HepG2 (cell line): ENCODE measurements at regions not wholly inside any gene's neighbourhood (a gene's known extent, or its start where the extent isn't known, plus 50 kb on each side); places are given as distances from the start of the nearest gene placed in this dataset.

Experiments
- ATAC-seq: fragments of 200-7000 bp; cut with Tn5 transposase; 3 replicates; pipeline ENCODE4 v1.9.1; 2020; ENCODE audit warnings: mild to moderate bottlenecking, moderate library complexity
- BruUV-seq: library from RNA; stranded (reverse); fragments of 400-500 nt; replicated peaks from 2 replicates; lab custom pipeline; 2021; lab: Mats Ljungman, UMichigan
- CTCF ChIA-PET: fragments of 300-600 bp; formaldehyde crosslinking; extraction: SDS; loops from one replicate; lab custom pipeline; 2021; ENCODE audit warnings: low total read pairs, inconsistent platforms, low intra/inter-chr PET ratio; lab: Yijun Ruan, JAX
- POLR2A ChIA-PET: fragments of 350-600 bp; sonication (Branson Sonifier 250); formaldehyde crosslinking; loops from one replicate; lab custom pipeline; 2020; ENCODE audit warnings: antibody characterized with exemption, inconsistent platforms; lab: Yijun Ruan, JAX
- DNase-seq: peaks from one replicate; pipeline ENCODE4 v3.0.0-alpha.2; 2015; ENCODE audit warnings: low spot score
- FAIRE-seq: peaks from 3 replicates; lab custom pipeline; 2011; peaks lifted over from hg19 to GRCh38; lab: Jason Lieb, UNC
- H2AFZ ChIP-seq: one replicate; pipeline ENCODE4 v1.6.1; 2011; ENCODE audit warnings: low read length, inconsistent platforms
- H3K27ac ChIP-seq: fragments of 300-600 bp; 3 replicates; pipeline ENCODE4 v1.8.0; 2011; ENCODE audit warnings: mixed run types, mild to moderate bottlenecking, mixed read lengths, low read length, inconsistent platforms; ENCODE audit not compliant: insufficient read depth; ENCODE audit errors: extremely low read length
- H3K27me3 ChIP-seq, 2 experiments: fragments of 200-600 bp in 1 of 2; 2 replicates in 1 of 2; 3 replicates in 1 of 2; pipeline versions ENCODE4 v1.6.0 to v1.8.0; 2011; ENCODE audit warnings: low read length in 2 of 2, mild to moderate bottlenecking in 2 of 2, moderate library complexity in 2 of 2, inconsistent platforms in 1 of 2; ENCODE audit not compliant: insufficient read depth in 2 of 2, control insufficient read depth in 1 of 2
- H3K36me3 ChIP-seq, 2 experiments: fragments of 200-600 bp in 1 of 2; replicated peaks in 1 of 2; 2 replicates in 1 of 2; 3 replicates in 1 of 2; pipeline versions ENCODE4 v1.5.1 to v1.8.0; 2011; ENCODE audit warnings: low read length in 2 of 2, inconsistent platforms in 1 of 2; ENCODE audit not compliant: insufficient read depth in 2 of 2, control insufficient read depth in 1 of 2
- H3K4me1 ChIP-seq: 2 replicates; pipeline ENCODE4 v1.5.1; 2012; ENCODE audit warnings: low read length, inconsistent platforms; ENCODE audit not compliant: insufficient read depth
- H3K4me2 ChIP-seq: 2 replicates; pipeline ENCODE4 v1.6.0; 2011; ENCODE audit warnings: low read depth, low read length, inconsistent platforms
- H3K4me3 ChIP-seq, 3 experiments: fragments of 200-600 bp in 1 of 3; sonication (generic), shearing (Covaris generic) in 1 of 3; replicated peaks in 1 of 3; 2 replicates each; pipeline ENCODE4 v1.5.1; 2011 to 2016; ENCODE audit warnings: low read length in 3 of 3, inconsistent platforms in 2 of 3, low read depth in 2 of 3, mild to moderate bottlenecking in 2 of 3, control low read depth in 1 of 3, mixed read lengths in 1 of 3; ENCODE audit not compliant: insufficient read depth in 1 of 3
- H3K79me2 ChIP-seq: one replicate; pipeline ENCODE4 v1.6.1; 2011; ENCODE audit warnings: low read length, inconsistent platforms; ENCODE audit not compliant: insufficient read depth
- H3K9ac ChIP-seq: 2 replicates; pipeline ENCODE4 v1.6.0; 2011; ENCODE audit warnings: mild to moderate bottlenecking, low read depth, low read length, inconsistent platforms; ENCODE audit not compliant: insufficient read depth
- H3K9me3 ChIP-seq: 2 replicates; pipeline ENCODE4 v1.5.1; 2012; ENCODE audit warnings: mild to moderate bottlenecking, low read length
- H4K20me1 ChIP-seq: 2 replicates; pipeline ENCODE4 v1.6.0; 2011; ENCODE audit warnings: inconsistent platforms, mild to moderate bottlenecking, low read length, moderate library complexity; ENCODE audit not compliant: insufficient read depth
- ARHGAP35 ChIP-seq: sonication (generic); formaldehyde crosslinking; IDR thresholded peaks from 2 replicates; pipeline ENCODE4 v1.9.0; 2022; ENCODE audit warnings: mild to moderate bottlenecking, inconsistent platforms, moderate library complexity, missing genetic modification reagents, borderline replicate concordance
- ATRX ChIP-seq: sonication (generic); formaldehyde crosslinking; IDR thresholded peaks from 2 replicates; pipeline ENCODE4 v1.4.0; 2020; ENCODE audit warnings: missing genetic modification reagents, borderline replicate concordance
- GLI4 ChIP-seq: sonication (generic); formaldehyde crosslinking; IDR thresholded peaks from 2 replicates; pipeline ENCODE4 v1.5.1; 2020; ENCODE audit warnings: missing genetic modification reagents, mild to moderate bottlenecking, moderate library complexity, borderline replicate concordance
- HNRNPLL ChIP-seq: fragments of 200-400 bp; formaldehyde crosslinking; IDR thresholded peaks from 2 replicates; pipeline ENCODE4 v1.6.1; 2017; ENCODE audit warnings: mild to moderate bottlenecking, low read depth, low read length; ENCODE audit not compliant: poor library complexity, severe bottlenecking
- RARG ChIP-seq: sonication (generic); formaldehyde crosslinking; IDR thresholded peaks from 2 replicates; pipeline ENCODE4 v1.4.0; 2020; ENCODE audit warnings: low read depth, mild to moderate bottlenecking, missing genetic modification reagents
- SRY ChIP-seq: sonication (generic); formaldehyde crosslinking; IDR thresholded peaks from 2 replicates; pipeline ENCODE4 v1.8.0; 2022; ENCODE audit warnings: mild to moderate bottlenecking, missing genetic modification reagents
- ZFY ChIP-seq: sonication (generic); formaldehyde crosslinking; IDR thresholded peaks from 2 replicates; pipeline ENCODE4 v1.4.0; 2020; ENCODE audit warnings: missing genetic modification reagents
- ZHX2 ChIP-seq, 2 experiments: sonication (generic) in 1 of 2; formaldehyde crosslinking in 1 of 2; IDR thresholded peaks; 2 replicates each; pipeline versions ENCODE4 v1.6.1 to v1.9.0; 2014 to 2022; ENCODE audit warnings: antibody characterized with exemption in 1 of 2, borderline replicate concordance in 1 of 2, inconsistent platforms in 1 of 2, low read depth in 1 of 2, missing genetic modification reagents in 1 of 2
- ZNF557 ChIP-seq: sonication (generic); formaldehyde crosslinking; IDR thresholded peaks from 2 replicates; pipeline ENCODE4 v1.4.0; 2020; ENCODE audit warnings: missing genetic modification reagents
- ZNF576 ChIP-seq: sonication (generic); formaldehyde crosslinking; IDR thresholded peaks from 2 replicates; pipeline ENCODE4 v1.4.0; 2020; ENCODE audit warnings: mild to moderate bottlenecking, missing genetic modification reagents
- WGBS: methylation state at CpG from one replicate; pipeline ENCODE4 v1.1.6; 2017; ENCODE audit warnings: low lambda C conversion rate; 5-methylcytosine and 5-hydroxymethylcytosine counted together
- in situ Hi-C: cut with HindIII; loops from 2 replicates; pipeline ENCODE4 v1.10.0; 2017; ENCODE audit warnings: low pct_unique_long_range_greater_than_20kb; ENCODE audit not compliant: extremely low pct_ligation_motif_present
- intact Hi-C: fragments of 100-400 bp; cut with micrococcal nuclease; formaldehyde crosslinking; loops from one replicate; pipeline ENCODE4 v1.10.0; 2022; ENCODE audit not compliant: unreplicated experiment

- TF ChIP-seq SRY (CRISPR knock-in tag) = no peak
- TF ChIP-seq RARG (CRISPR knock-in tag) = no peak
- TF ChIP-seq HNRNPLL = no peak
- no peak for TF ChIP-seq ZNF557
- no peak for TF ChIP-seq ARHGAP35
- TF ChIP-seq ZNF576 (CRISPR knock-in tag) = no peak
- TF ChIP-seq ZHX2 (IDR thresholded peaks at IDR 0.05; ENCODE audit: low read depth) = no peak
- no peak for TF ChIP-seq ZHX2 (CRISPR knock-in tag; IDR thresholded peaks at IDR 0.05; ENCODE audit: borderline replicate concordance)
- TF ChIP-seq GLI4 (CRISPR knock-in tag) = no peak
- no peak for TF ChIP-seq ZFY (CRISPR knock-in tag)
- TF ChIP-seq ATRX (CRISPR knock-in tag) = no peak
- FAIRE-seq (no peak), ATAC-seq (no peak), DNase-seq (no peak)
- in situ Hi-C loops (no loop called here), intact Hi-C loops (no loop called here)
- Histone ChIP-seq H3K9me3 (no peaks in the 10 kb centered on the region), H3K27ac (no peak overlapping the region), H3K4me3 (no peak overlapping the region), H3K4me1 (no peaks in the 10 kb centered on the region), H4K20me1 (no peaks in the 10 kb centered on the region), H3K27me3 (no peaks in the 10 kb centered on the region), H2AFZ (no peak overlapping the region), H3K9ac (no peak overlapping the region), H3K79me2 (no peaks in the 10 kb centered on the region), H3K36me3 (no peaks in the 10 kb centered on the region), H3K4me2 (no peak overlapping the region)
- POLR2A ChIA-PET = no interaction called here
- CTCF ChIA-PET = no interaction called here
- BruUV-seq = no TSS peak
- WGBS = 82% methylated on average over 1 of the region's 1 CpG
These were observed 228.8 kb upstream of the TBX3 start for GRCh38 chr12:114912811-114913210.
